HG03108 (cell line): ENCODE measurements at regions not wholly inside any gene's neighbourhood (a gene's known extent, or its start where the extent isn't known, plus 50 kb on each side); places are given as distances from the start of the nearest gene placed in this dataset.

ENCODE experiments used
- ATAC-seq: cut with Tn5 transposase; IDR thresholded peaks from one replicate; pipeline ENCODE4 v1.9.1; 2021; ENCODE audit warnings: moderate library complexity; ENCODE audit not compliant: unreplicated experiment

GRCh38 chr13:109670776-109671175 is 115.6 kb downstream of the IRS2 start:
- ATAC-seq = no peak

GRCh38 chr13:109669956-109670355 is 116.4 kb downstream of the IRS2 start:
- ATAC-seq = no peak

GRCh38 chr13:109669234-109669612 is 117.2 kb downstream of the IRS2 start:
- no peak for ATAC-seq

GRCh38 chr13:109668433-109669233 is 117.8 kb downstream of the IRS2 start:
- ATAC-seq = no peak

- no peak for ATAC-seq
Observed at GRCh38 chr13:109667807-109668291, 118.5 kb downstream of the IRS2 start.

GRCh38 chr13:109667056-109667455 is 119.3 kb downstream of the IRS2 start:
- ATAC-seq = no peak

- no peak for ATAC-seq
Observed at GRCh38 chr13:109666656-109667055, 119.7 kb downstream of the IRS2 start.

- no peak for ATAC-seq
Observed at GRCh38 chr13:109665781-109666249, 120.6 kb downstream of the IRS2 start.

GRCh38 chr13:109665240-109665639 is 121.1 kb downstream of the IRS2 start:
- ATAC-seq = no peak

- no peak for ATAC-seq
Observed at GRCh38 chr13:109657395-109657794, 129.0 kb downstream of the IRS2 start.

- no peak for ATAC-seq
Observed at GRCh38 chr13:109656206-109656605, 130.2 kb downstream of the IRS2 start.

- ATAC-seq = no peak
Observed at GRCh38 chr13:109655611-109656010, 130.8 kb downstream of the IRS2 start.

GRCh38 chr13:109655206-109655600 is 131.2 kb downstream of the IRS2 start:
- ATAC-seq = no peak

- no peak for ATAC-seq
Observed at GRCh38 chr13:109654341-109655205, 131.8 kb downstream of the IRS2 start.

- no peak for ATAC-seq
Observed at GRCh38 chr13:109652531-109652930, 133.9 kb downstream of the IRS2 start.

GRCh38 chr13:109651854-109652253 is 134.5 kb downstream of the IRS2 start:
- no peak for ATAC-seq

GRCh38 chr13:109651311-109651710 is 135.1 kb downstream of the IRS2 start:
- ATAC-seq = no peak

- ATAC-seq = no peak
Observed at GRCh38 chr13:109650861-109651260, 135.5 kb downstream of the IRS2 start.

- ATAC-seq = no peak
Observed at GRCh38 chr13:109649713-109650112, 136.7 kb downstream of the IRS2 start.

GRCh38 chr13:109647699-109648098 is 138.7 kb downstream of the IRS2 start:
- ATAC-seq = no peak

GRCh38 chr13:109647053-109647452 is 139.3 kb downstream of the IRS2 start:
- no peak for ATAC-seq

GRCh38 chr13:109646423-109646822 is 140.0 kb downstream of the IRS2 start:
- ATAC-seq = peak; percentile 61
